ENCODE measurements at regions not wholly inside any gene's neighbourhood (a gene's known extent, or its start where the extent isn't known, plus 50 kb on each side); places are given as distances from the start of the nearest gene placed in this dataset.
A peak's percentile ranks its signal among the peaks of the same experiment; 100 is the strongest.

DNA sequence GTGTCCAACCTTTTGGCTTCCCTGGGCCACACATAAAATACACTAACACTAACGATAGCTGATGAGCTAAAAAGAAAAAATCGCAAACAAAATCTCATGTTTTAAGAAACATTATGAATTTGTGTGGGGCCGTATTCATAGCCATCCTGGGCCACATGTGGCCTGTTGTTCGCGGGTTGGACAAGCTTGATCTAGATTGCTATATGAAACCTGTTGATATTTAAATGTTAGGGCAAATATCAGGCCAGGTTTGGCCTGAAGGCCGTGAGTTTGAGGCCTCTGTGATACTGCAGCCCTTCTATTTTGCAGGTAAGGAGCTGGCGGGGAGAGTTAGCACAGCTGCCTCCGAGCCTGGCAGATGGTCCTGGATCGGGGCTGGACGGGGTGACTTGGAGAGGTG lies 99.0 kb downstream of the CEBPB start:
- DNase-seq (no peak), ATAC-seq (no peak)
- Mint-ChIP-seq H3K9me3 (no peaks in the 10 kb centered on the region), H3K27me3 (peaks cover 4 to 29% (median 16%) of the 10 kb centered on the region in 5 donors), H3K4me1 (peaks cover 0 to 12% (median 0%) of the 10 kb centered on the region in 4 donors), H3K4me3 (no peak overlapping the region), H3K27ac (no peak overlapping the region), H3K36me3 (no peaks in the 10 kb centered on the region)
- POLR2A ChIA-PET: no interaction called here

GRCh38 chr20:50290112-50290511 lies 99.5 kb downstream of the CEBPB start:
- Mint-ChIP-seq H3K27ac (no peak overlapping the region), H3K36me3 (no peaks in the 10 kb centered on the region)

GRCh38 chr20:50290808-50291207 lies 100.2 kb downstream of the CEBPB start:
- Mint-ChIP-seq H3K36me3 (no peaks in the 10 kb centered on the region), H3K9me3 (no peaks in the 10 kb centered on the region), H3K4me3 (no peak overlapping the region), H3K27ac (peak overlapping the region in 1 of 10 donors; percentile 51), H3K4me1 (peaks cover 0 to 6% (median 0%) of the 10 kb centered on the region in 4 donors), H3K27me3 (peaks cover 4 to 29% (median 16%) of the 10 kb centered on the region in 5 donors)
- DNase-seq: no peak
- POLR2A ChIA-PET: no interaction called here
- no peak for ATAC-seq

More at GRCh38 chr20:50290112-50290511, 99.5 kb downstream of the CEBPB start:
- no peaks in the 10 kb centered on the region for H3K9me3 Mint-ChIP-seq
- ATAC-seq (no peak), DNase-seq (no peak)
- no peak overlapping the region for H3K4me3 Mint-ChIP-seq
- POLR2A ChIA-PET: no interaction called here
- H3K4me1 Mint-ChIP-seq: peaks cover 0 to 9% (median 0%) of the 10 kb centered on the region in 4 donors
- H3K27me3 Mint-ChIP-seq: peaks cover 4 to 29% (median 16%) of the 10 kb centered on the region in 5 donors

DNA sequence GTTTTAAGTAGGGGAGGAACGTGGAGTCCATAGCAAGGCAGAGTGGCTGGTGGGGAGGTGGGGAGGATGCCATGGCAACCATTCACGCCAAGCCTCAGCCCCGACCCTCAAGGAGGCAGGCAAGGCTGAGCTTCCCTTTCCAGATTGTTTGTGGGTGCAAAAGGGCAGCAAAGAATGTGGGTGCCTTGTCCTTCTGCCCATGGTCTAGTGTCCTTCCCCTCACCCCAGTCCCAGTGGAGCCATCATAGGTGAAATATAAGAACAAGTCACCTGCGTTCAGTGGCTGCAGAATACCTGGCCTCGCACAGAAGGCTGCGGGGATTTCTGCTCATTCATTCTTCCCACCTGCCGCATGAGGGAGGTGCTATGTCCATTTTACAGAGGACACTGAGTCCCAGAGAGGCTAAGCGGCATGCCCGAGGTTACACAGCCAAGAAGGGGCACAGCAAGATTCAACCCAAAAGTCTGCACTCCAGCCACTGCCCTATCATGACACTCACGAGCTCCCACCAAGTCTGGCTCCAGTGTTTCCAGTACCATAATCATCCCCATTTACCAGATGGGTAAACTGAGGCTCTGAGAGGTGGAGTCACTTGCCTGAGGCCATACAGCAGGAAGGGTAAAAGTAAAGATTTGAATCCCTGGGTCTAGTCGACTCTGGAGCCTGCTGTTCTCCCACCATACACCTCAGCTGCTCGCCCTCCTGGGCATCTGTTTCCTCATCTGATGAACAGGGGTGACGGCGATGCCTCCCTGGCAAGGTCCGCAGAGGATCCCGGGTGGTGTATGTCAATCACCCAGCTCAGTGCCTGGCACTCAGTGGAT lies 100.8 kb downstream of the CEBPB start:
- POLR2A ChIA-PET: no interaction called here
- Mint-ChIP-seq H3K4me1 (peaks cover 0 to 2% (median 0%) of the 10 kb centered on the region in 4 donors), H3K4me3 (no peak overlapping the region), H3K36me3 (no peaks in the 10 kb centered on the region), H3K9me3 (no peaks in the 10 kb centered on the region), H3K27ac (no peak overlapping the region), H3K27me3 (peaks cover 4 to 29% (median 16%) of the 10 kb centered on the region in 5 donors)
- ATAC-seq (no peak), DNase-seq (no peak)

- POLR2A ChIA-PET: no interaction called here
- DNase-seq (no peak), ATAC-seq (no peak)
- Mint-ChIP-seq H3K4me3 (no peak overlapping the region), H3K36me3 (no peaks in the 10 kb centered on the region), H3K4me1 (peaks cover 0 to 5% (median 2%) of the 10 kb centered on the region in 4 donors), H3K27ac (no peak overlapping the region), H3K9me3 (no peaks in the 10 kb centered on the region), H3K27me3 (peaks cover 1 to 29% (median 16%) of the 10 kb centered on the region in 5 donors)
Measured at GRCh38 chr20:50292079-50292590, 101.5 kb downstream of the CEBPB start.

DNA sequence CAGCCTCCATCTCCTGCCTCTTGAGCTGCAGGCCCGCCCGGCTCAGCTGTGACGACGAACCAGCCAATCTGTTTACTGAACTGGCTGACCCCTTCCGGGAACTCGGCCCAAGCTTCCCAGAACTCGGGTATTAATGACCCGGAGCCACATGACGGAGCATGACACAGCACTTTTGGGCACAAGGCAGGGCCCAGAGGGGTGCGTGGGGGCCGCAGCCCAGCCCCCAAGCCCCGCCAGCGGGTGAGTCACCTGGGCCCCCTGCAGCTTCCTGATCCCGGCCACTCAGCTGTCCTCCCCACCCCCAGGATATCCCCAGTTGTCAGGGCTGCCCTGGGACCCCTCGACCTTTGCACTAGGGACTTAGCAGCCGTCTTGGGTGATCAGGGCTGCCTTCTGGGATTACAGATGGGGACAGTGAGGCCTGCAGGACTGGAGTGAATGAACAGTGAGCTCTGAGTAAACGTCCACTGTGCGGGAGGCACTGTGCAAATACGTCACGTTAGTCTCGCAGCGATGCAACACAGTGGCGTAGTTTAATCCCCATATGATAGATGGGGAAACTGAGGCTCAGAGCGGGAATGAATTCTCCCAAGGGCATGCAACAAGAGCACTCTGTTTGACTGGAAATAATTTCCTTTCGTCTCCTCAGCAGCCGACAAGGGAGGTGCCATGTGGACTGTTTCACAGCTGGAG lies 102.1 kb downstream of the CEBPB start:
- DNase-seq: no peak

DNA sequence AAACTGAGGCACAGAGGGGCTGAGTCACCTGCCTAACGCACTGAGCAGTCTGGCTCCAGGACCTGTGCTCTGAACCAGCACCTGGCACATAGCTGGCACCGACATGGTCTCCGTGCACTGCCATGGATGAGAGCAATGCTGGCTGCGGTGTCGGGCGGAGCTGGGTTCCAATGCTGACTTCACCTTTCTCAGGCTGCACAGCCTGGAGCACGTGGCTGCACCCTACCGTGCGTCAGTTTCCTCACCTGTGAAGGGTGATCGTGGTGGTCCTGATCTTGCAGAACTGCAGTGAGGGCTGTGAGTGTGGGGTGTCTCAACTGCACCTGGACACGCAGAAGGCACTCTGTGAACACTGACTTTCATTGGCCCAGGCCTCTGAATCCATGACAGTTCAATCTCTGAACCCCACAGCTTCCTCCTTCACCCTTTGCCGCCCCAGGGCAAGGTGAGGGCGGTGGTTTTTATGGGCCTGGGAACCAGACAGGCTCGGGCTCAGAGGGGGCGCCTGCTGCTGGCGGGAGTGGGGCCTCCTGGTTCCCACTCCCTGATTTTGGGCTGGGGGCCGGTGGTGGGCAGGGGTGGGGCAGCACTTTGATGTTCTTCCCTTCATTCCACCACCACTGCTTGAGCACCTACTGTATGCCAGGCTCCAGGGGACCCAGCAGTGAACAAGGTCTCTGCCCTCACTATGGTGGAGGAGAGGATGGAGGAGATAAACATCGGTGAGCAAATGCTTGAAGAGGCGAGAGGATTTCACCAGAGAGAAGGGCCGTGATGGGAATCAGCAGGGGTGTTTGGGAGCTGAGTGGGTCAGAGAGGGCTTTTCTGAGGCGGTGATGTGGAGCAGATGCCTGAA lies 102.9 kb downstream of the CEBPB start:
- DNase-seq (peak in 1 of 10 donors; percentile 51), ATAC-seq (no peak)
- Mint-ChIP-seq H3K36me3 (no peaks in the 10 kb centered on the region), H3K9me3 (no peaks in the 10 kb centered on the region), H3K4me1 (peaks cover 2 to 18% (median 12%) of the 10 kb centered on the region in 4 donors), H3K27ac (no peak overlapping the region), H3K27me3 (peaks cover 1 to 23% (median 14%) of the 10 kb centered on the region in 5 donors), H3K4me3 (no peak overlapping the region)
- POLR2A ChIA-PET: no interaction called here

More for the DNA sequence above, 102.1 kb downstream of the CEBPB start:
- H3K36me3 Mint-ChIP-seq: no peaks in the 10 kb centered on the region
- H3K27ac Mint-ChIP-seq: no peak overlapping the region
- ATAC-seq: no peak
- H3K27me3 Mint-ChIP-seq: peaks cover 1 to 29% (median 16%) of the 10 kb centered on the region in 5 donors
- H3K4me1 Mint-ChIP-seq: peaks cover 2 to 11% (median 7%) of the 10 kb centered on the region in 4 donors
- H3K9me3 Mint-ChIP-seq: no peaks in the 10 kb centered on the region
- POLR2A ChIA-PET: no interaction called here
- H3K4me3 Mint-ChIP-seq: no peak overlapping the region

GRCh38 chr20:50294164-50295088 lies 103.8 kb downstream of the CEBPB start:
- no peak overlapping the region for H3K4me3 Mint-ChIP-seq
- DNase-seq (peak in 1 of 10 donors; percentile 42), ATAC-seq (no peak)
- H3K4me1 Mint-ChIP-seq: peaks cover 2 to 18% (median 12%) of the 10 kb centered on the region in 4 donors
- no peaks in the 10 kb centered on the region for H3K36me3 Mint-ChIP-seq
- H3K27ac Mint-ChIP-seq: no peak overlapping the region
- no peaks in the 10 kb centered on the region for H3K9me3 Mint-ChIP-seq
- POLR2A ChIA-PET: no interaction called here
- peaks cover 1 to 18% (median 10%) of the 10 kb centered on the region in 5 donors for H3K27me3 Mint-ChIP-seq

GRCh38 chr20:50295345-50295744 lies 104.7 kb downstream of the CEBPB start:
- peaks cover 0 to 12% (median 6%) of the 10 kb centered on the region in 5 donors for H3K27me3 Mint-ChIP-seq
- DNase-seq (peak in 1 of 10 donors; percentile 1), ATAC-seq (no peak)
- POLR2A ChIA-PET: no interaction called here
- no peak overlapping the region for H3K4me3 Mint-ChIP-seq
- H3K4me1 Mint-ChIP-seq: peaks cover 2 to 18% (median 12%) of the 10 kb centered on the region in 4 donors
- no peak overlapping the region for H3K27ac Mint-ChIP-seq
- no peaks in the 10 kb centered on the region for H3K36me3 Mint-ChIP-seq
- no peaks in the 10 kb centered on the region for H3K9me3 Mint-ChIP-seq

DNA sequence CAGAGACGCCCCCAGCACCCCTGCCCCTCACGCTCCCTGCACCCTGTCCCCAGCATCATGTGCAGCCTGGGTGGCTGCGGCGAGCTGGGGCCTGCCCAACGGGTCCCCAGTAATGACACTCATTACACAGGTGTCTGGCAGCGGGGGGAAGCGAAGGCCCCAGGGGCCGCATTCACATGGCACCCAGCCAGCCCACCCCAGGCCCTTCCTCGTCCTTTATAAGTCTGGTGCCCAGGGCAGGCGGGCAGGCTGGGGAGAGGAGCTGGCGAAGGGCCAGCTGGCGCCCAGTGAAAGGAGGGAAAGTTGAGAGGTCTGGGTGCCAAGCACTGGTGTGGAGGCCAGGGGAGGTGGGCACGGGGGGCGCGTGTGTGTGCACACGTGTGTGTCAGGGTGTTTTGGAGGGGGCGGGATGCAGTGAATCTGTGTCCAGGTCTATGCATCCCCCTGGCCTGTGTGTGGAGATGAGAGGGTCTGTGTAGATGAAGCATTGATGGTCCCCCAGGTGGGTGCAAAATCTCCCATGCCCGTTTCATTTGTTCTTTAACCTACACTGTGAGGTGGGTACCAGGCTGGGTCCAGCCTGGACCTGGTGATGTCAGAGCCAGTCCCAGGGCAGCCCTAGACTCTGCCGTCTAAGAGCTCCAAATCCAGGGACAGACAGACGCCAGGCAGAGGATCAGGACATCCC lies 105.3 kb downstream of the CEBPB start:
- Mint-ChIP-seq H3K27ac (peak overlapping the region in 1 of 10 donors; percentile 33), H3K4me3 (no peak overlapping the region), H3K36me3 (no peaks in the 10 kb centered on the region), H3K9me3 (no peaks in the 10 kb centered on the region), H3K4me1 (peaks cover 2 to 18% (median 12%) of the 10 kb centered on the region in 4 donors), H3K27me3 (peaks cover 0 to 8% (median 4%) of the 10 kb centered on the region in 5 donors)
- no peak for ATAC-seq
- DNase-seq: peak in 1 of 10 donors; percentile 32
- POLR2A ChIA-PET: no interaction called here
